ENCODE measurements at regions not wholly inside any gene's neighbourhood (a gene's known extent, or its start where the extent isn't known, plus 50 kb on each side); places are given as distances from the start of the nearest gene placed in this dataset.

GRCh38 chr12:115109863-115110262, 425.9 kb upstream of the TBX3 start:
- TF ChIP-seq, protein P1, sequence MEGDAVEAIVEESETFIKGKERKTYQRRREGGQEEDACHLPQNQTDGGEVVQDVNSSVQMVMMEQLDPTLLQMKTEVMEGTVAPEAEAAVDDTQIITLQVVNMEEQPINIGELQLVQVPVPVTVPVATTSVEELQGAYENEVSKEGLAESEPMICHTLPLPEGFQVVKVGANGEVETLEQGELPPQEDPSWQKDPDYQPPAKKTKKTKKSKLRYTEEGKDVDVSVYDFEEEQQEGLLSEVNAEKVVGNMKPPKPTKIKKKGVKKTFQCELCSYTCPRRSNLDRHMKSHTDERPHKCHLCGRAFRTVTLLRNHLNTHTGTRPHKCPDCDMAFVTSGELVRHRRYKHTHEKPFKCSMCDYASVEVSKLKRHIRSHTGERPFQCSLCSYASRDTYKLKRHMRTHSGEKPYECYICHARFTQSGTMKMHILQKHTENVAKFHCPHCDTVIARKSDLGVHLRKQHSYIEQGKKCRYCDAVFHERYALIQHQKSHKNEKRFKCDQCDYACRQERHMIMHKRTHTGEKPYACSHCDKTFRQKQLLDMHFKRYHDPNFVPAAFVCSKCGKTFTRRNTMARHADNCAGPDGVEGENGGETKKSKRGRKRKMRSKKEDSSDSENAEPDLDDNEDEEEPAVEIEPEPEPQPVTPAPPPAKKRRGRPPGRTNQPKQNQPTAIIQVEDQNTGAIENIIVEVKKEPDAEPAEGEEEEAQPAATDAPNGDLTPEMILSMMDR (IDR thresholded peaks at IDR 0.05 in 4 of 5, conservative IDR thresholded peaks at IDR 0.05 in 1 of 5) = no peak
- TF ChIP-seq POLR2A (IDR thresholded peaks at IDR 0.05) = no peak

Measured in gastrocnemius medialis (tissue), 4 donors.